CD4-positive, alpha-beta T cell treated with Interleukin-6 at 100 ng/mL for 8 hours (primary cell): ENCODE measurements at regions not wholly inside any gene's neighbourhood (a gene's known extent, or its start where the extent isn't known, plus 50 kb on each side); places are given as distances from the start of the nearest gene placed in this dataset.

Source experiments
- DNase-seq: peaks from one replicate; pipeline ENCODE4 v3.0.0-alpha.2; 2020; ENCODE audit warnings: mixed read lengths, low spot score

DNA sequence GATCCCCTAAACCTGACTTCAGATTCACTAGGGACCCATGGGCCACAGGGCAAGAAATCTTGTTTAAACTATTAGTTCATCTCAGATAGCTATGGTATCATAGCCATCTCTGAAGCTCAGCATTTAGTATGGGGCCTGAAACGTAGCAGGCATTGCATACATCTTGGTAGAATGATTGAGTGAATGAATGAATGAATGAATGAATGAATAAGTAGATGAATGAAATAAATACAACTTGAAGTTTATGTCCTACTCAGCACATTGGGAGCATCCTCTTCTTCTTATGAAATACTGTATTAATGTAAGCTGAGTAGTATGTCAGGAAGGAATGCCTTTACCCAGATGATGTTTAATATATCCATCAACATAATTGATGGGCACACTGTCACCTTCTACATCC, 175.4 kb upstream of the EEA1 start:
- no peak for DNase-seq

DNA sequence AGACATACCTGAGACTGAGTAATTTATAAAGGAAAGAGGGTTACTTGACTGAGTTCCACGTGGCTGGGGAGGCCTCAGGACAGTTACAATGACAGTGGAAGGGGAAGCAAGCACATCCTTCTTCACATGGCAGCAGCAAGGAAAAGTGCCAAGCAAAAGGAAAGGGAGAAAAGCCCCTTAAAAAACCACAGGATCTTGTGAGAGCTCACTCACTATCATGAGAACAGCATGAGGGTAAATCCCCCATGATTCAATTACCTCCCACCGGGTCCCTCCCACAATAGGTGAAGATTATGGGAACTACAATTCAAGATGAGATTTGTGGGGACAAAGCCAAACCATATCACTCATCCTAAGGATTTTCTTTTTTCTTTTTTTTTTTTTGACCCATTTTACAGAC, 177.8 kb upstream of the EEA1 start:
- no peak for DNase-seq

DNA sequence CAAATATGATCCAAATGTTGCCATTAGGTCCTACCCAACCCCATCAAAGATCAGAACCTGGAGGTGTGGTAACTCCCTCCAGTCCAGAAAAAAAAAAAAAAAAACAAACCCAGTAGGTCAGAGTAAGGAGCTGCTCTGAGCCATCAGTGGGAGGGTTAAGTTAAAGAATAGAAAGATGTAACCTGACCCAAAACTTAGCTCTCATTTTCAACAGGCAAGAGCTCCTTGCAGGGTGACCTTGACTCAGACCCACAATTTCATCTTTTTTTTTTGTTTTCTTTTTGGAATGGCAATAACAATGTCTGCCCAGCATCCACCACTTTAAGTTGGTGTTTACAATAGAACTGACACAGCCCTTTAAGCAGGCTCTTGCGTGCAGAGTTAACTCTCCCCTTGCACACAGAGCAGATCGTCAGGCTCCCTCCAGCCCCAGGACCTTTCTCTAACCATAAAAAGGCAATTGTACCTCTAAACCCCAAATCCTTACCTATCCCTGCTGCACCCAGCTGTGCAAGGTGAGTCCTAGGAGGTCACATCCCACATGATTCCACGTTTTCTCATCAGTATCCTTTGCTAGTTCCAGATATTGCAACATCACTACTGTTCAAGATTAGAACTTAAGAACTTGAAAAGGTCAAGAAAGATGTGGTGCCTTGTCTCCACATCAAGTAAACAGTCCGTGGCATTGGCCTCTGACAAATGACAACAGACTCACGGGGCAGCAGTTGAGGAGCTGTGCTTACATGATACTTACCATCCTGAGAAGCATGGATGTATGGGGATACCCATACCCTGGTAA, 178.6 kb upstream of the EEA1 start:
- DNase-seq = no peak

DNA sequence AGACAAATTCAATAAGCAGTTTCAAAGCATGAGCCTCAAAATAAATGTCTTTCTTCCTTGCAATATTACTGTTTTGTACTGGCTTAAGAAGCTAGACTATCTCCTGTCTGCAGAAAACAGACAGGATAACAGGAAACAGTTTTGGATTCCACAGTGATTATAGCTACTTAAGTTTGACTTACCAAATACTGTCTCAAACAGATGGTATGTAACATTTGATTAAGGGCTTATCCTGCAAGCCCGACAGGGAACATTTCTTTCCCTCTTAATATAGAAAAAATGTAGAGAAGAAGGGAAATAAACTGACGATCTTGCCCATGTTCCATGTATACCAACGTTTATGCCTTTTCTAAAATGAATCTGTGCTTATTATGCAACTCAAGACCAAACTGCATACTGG, 179.9 kb upstream of the EEA1 start:
- no peak for DNase-seq

DNA sequence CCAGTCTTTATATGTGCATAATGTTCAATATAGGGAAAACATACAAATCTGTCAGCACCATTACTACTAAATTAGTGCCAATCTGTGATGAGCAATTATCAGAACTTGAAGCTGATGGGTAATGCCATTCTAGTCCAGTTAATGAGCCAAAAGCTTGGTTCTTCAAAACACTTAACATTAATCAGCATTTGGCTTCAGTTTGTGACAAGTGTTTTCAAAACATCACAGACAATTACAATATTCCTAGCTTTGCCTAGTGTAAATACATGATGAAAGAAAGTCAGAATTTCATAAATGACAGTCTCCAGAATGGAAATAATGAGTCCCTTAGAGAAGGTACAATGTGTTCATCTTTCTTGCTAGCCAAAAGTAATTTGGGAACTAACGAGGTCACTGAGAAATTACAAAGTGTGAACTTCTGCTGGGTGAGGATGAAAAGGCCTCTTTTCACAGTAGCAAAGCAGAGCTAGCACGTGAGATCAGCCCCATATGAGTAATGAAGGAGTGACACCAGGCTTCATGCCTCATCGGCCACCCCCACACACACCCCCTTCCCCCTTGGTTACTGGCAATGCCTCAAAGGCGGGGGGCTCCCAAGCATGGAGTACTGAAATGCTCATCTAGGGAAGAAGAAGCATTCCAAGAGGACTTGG, 180.6 kb upstream of the EEA1 start:
- DNase-seq = no peak

DNA sequence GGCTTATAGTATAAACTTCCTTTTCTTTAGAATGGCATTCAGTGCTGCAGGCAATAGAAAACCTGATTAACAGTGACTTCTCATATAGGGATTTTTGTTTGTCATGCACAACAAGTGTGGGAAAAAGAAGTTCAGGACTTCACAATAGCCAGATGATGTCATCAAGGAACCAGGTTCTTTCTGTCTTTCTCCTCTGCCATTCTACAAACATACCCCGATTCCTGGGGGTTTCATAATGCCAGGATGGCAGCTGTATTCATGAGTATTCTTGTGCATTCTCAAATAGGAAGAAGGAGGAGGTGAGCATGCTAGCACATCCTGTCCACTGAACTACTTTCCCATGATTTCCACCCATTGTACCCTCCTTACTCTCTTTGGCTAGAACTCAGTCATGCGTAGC, 182.7 kb upstream of the EEA1 start:
- no peak for DNase-seq

DNA sequence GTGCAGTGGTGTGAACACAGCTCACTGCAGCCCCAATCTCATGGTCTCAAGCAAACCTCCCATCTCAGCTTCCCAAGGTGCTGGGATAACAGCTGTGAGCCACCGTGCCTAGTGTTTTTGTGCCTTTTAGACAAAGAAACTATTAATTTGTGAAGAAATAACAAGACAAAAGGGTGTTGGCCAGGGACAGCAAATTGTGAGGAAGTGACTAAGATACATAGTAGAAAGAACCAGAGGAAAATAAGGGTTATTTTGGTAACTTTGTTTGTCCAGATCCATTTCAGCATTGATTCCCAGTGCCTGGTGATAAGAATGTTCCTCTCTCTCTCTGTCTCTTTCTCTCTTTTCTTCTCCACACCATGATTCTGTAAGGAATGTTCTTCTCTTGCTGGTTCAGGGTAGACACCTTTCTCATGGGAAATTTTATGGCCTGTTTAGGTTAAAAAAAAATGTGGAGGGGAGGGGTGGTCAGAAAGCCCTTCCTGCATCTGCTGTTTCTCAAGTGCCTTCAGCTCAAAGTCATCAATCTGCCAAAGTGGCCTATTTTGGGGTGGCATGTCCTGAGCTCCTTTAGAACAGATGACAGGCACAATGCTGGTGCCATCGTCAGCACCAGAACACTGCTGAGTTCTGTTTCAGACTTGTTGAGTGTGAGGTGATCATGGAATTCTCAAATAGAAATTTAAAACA, 184.4 kb upstream of the EEA1 start:
- no peak for DNase-seq

DNA sequence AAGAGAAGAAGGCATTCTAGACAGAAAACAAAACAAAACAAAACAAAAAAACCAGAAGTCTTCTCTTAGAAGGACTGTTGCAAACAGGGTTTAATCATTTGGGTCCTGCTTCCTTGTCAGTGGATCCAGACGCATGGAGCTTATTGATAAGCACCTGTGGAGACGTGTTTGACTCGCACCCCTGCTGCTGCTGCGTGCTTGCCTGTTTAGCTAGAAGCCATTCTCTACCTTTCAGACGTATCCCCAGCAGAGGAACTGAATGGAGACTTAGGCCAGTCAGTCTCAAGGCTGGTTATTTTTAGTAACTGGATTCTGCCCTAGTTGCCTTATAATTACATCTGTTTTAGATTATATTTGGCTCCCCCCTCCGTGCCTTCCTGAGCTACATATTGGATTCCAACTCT, 186.1 kb upstream of the EEA1 start:
- no peak for DNase-seq

DNA sequence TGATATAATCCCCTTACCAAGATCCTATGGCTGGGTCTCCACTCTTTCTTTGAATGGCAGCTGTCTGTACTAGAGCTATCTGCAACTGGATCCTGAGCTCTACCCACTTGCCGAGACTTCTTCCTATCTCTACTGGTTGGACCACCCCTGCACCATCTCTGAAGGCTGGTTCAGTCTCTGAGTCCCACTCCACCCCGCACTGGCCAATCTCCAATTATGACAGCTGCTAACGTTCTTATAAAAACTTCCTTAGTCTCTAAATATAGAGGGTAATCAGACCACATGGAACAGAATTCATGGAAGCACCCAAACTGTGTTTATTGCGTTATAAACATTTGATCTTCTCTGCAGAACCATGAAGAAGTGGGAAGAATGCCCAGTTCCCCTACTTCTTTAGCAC, 186.6 kb upstream of the EEA1 start:
- DNase-seq = no peak

DNA sequence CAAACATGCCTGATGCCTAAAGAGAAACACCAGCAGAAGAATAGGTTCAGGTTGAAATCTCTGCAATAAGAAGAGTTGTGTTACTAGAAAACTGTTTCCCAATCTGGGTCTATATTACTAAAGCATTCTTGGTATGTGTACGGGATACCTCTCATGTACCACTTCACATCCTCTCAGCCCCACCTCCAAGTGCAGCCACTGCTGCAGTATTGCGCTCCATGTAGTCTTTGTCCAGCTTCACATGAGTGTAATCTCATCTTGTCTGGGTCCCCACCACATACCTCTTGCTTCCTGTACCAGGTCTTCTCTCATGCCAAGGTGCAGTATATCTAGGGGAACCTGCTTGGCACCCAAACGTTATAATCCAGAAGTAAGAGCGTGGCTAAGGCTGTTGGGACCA, 187.5 kb upstream of the EEA1 start:
- DNase-seq = no peak

DNA sequence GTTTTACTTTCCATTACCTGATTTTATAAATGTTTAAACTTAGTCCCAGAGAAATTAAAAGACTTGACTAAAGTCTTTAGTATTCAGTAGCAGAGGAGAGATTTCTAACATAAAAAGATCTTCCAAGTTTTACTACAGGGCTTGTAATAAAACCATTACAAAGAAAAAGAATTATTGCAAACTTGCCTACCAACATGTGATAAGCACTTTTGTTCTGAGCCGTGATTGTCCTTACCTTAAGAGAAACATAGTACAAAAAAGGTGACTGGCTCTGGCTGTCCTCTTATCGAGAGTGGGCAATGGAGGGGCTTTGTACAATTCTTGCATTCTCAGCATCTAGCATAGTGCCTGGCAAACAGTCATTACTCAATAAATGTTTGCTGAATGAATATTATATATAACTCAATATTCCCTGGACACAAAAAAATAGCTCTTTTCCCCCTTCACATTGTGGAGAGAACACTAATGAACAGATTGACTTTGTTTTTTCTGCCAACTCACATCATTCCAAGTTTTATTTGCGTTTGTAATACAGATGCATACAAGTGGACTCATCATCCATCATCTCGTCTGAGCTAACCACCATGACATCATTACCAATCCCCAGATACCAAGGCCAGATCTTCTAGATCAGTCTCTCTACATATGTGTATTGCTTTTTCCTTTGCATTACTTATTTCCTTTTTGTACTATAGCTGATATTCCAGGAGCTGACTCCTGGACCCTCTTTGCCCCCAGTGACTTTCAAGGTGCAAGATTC, 192.8 kb upstream of the EEA1 start:
- DNase-seq = no peak

DNA sequence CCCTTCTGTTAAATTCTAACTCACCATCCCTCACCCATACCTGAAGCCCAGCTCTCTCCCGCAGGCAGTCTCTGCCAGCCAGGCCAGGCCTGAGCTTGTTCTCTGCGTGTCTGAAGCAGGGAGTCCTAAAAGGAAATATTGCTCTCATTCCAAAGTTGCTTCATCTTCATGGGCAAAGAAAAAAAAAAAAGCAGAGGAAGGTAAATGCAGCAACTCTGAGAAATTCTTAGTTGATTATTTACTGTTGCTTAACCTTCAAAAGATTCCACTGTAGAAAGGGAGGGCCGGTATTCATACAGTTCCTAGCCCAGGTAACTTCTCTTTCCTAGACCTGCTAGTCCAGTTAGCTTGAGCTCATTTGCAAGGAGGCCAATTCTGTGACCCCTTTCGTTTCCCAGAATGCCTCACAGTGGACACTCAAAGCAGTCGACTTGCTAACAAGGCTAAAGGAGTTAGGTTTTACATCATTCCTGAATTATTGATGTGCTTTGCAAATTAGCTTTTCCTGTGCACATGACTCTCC, 193.5 kb upstream of the EEA1 start:
- DNase-seq = no peak

DNA sequence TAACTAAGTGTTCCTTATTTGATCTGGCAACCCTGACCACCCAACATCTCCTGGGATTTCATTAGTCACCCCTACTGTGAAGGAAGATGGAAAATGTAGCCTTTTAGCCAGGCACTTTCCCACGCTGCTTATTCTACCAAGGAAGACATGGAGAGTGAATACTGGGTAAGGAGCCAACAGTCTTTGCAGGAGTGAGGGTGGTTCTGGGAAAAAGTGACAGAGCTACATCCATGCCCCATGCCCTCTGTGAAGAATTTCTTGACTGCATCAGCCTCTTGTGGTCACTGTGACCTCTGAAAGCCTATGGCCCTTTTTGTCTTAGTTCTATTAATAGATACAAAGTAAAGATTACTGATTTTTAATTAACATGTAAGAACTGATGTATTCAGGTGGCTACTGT, 196.0 kb upstream of the EEA1 start:
- DNase-seq = no peak

DNA sequence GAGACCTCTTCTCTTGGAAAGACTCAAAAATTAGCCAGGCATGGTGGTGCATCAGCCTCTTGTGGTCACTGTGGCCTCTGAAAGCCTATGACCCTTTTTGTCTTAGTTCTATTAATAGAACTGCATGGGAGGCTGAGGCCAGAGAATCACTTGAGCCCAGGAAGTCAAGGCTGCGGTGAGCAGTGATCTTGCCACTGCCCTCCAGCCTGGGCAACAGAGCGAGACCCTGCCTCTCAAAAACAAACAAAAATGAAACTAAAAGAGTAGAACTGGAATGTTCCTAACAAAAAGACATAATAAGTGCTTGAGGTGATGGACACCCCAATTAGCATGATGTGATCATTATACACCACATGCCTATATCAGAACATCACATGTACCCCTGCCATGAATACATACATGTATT, 197.0 kb upstream of the EEA1 start:
- no peak for DNase-seq

DNA sequence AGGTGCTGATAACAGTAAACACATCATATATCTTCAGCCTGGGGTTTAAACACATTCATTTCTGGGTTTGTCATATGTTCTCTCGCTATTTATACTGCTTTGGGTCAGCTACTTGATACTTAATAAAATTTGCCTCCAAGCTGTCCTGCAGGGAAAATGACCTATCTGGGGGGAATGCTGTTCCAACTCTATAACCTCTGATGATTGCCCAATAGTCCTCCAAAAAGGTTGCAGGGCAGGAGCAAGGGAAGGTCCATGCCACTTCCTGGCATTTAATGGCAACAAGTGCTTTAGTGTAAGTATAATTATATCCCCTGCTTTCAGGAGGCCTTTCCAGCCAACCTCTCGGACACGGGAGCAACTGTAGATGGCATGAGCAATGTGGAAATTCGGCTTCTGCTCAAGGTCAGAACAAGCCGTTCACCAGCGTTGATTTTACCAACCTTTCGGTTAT, 198.0 kb upstream of the EEA1 start:
- no peak for DNase-seq

DNA sequence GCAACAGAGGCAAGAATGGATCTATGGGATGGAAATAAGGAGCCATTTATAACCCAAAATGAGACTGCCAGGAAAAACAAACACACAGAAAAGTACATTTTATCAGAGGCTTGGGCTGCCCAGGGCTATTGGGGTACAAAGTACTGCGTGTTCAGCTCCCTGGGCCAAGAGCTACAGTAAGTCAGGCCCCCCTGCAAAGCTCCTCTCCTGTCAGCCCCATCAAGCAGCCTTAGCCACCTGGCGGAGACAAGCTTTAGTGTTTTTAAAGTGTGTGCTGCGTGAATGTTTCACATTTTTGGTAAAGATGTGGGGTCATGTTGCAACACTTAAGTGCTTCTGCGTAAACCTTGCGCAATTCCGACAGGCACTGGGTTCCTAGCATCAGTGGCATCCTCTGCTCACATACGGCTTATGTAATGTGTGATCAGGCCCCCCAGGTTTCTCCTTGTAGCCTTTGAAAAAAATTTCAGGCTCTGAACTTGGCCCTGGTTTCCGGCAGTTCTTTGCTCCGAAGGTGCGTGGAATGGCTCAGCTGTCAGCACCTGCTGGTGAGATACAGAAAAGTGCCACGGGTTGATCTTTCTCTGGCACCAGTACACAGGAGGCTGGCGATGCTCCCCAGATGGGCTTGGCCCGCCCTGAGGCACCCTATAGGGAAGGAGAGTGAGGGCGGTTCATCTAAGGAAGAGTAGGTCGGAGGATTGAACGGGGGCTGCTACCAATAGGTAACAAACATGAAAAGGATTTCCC, 198.7 kb upstream of the EEA1 start:
- no peak for DNase-seq

DNA sequence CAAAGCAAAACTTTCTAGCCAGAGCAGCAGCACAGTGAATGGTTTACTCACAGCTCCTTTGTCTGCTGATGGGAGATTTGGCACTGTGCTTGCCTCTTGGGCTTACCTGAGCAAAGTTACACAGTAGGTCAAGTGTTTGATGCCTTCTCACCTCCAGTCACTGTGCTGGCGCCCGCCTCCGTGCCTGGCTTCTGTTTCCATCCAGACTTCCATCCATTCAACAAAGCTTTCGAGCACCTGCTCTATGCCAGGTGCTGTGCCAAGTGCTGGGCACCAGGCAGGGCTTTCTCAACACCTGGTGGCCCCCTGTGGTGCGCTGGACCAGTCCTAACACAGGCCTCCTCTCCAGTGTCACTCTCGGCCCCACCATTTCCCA, 199.2 kb upstream of the EEA1 start:
- DNase-seq = no peak

DNA sequence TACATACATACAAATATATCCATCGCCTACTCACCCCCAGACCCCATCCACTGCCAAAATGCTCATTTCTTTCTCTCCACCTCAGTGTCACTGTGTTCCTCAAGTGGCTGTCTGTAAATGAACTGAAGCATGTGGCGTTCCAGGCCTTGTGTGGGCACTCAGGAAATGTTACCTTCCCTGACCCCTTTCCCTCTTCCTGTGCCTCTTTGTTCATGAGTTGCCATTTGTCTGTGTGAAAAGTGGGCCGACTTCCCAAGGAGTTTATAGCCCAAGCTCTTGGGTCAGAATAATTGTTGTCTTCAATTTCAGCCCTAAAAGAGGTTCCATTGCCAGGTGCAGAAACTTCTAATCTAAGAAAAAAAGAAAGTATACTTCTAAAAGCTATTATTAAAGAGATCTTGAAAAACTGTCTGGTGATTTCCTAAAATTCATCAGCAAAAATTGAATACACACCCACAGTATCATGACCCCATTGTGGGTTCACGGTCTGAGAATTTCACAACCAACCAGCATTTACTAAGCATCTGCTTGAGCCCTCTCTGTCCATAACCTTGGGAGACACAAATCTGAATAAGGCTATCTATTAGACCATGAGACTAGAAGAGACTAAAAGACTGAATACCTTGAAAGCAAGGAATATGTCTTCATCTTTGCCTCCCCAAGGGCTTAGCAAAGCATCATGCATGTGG, 201.4 kb upstream of the EEA1 start:
- DNase-seq = no peak

DNA sequence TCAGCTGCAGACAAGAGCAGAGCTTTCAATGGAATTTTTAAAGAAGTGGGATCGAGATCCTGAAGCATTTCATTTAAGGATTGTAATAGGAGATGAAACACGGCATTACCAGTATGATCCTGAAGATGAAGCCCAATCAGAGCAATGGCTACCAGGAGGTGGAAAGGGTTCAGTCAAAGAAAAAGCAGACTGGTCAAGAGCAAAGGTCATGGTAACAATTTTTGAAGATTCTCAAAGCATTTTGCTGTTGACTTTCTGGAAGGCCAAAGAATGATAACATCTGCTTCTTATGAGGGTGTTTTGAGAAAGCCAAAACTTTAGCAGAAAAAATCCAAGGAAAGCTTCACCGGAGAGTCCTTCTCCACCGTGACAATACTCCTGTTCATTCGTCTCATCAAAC, 204.3 kb upstream of the EEA1 start:
- DNase-seq = no peak

DNA sequence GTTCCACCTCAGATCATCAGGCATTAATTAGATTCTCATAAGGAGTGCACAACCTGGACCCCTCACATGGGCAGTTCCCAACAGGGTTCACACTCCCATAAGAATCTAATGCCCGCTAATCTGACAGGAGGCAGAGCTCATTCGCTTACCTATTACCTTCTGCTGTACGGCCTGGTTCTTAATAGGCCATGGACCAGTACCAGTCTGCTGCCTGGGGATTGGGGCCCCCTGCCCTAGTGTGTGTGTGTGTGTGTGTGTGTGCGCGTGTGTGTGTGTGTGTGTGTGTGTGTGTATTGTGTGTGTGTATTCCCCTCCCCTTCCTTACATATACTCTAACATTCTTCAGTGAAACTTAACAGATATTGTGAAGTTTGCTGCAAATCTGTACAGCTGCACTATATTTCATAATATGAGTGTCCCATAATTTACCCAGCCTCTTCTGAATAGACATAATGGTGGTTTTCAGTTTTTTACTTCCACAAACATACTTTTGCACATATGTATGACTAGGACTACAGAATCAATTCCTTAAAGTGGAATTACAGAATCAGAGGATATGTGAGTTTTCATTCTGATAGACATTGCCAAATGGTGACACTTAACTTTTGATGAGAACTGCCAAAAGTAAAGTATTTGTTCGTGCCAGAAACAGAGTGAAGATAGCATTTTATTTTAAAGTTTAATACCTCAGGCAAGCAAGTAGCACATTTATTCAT, 205.2 kb upstream of the EEA1 start:
- no peak for DNase-seq
